GM21619 (cell line): ENCODE measurements at regions not wholly inside any gene's neighbourhood (a gene's known extent, or its start where the extent isn't known, plus 50 kb on each side); places are given as distances from the start of the nearest gene placed in this dataset.
"Not testable (repeated sequence)": the region's sequence is repeated elsewhere in the genome, so short reads cannot be mapped to it uniquely, and the experiment has no call there.

ENCODE experiments used
- ATAC-seq: cut with Tn5 transposase; IDR thresholded peaks from one replicate; pipeline ENCODE4 v1.9.1; 2021; ENCODE audit not compliant: unreplicated experiment

DNA sequence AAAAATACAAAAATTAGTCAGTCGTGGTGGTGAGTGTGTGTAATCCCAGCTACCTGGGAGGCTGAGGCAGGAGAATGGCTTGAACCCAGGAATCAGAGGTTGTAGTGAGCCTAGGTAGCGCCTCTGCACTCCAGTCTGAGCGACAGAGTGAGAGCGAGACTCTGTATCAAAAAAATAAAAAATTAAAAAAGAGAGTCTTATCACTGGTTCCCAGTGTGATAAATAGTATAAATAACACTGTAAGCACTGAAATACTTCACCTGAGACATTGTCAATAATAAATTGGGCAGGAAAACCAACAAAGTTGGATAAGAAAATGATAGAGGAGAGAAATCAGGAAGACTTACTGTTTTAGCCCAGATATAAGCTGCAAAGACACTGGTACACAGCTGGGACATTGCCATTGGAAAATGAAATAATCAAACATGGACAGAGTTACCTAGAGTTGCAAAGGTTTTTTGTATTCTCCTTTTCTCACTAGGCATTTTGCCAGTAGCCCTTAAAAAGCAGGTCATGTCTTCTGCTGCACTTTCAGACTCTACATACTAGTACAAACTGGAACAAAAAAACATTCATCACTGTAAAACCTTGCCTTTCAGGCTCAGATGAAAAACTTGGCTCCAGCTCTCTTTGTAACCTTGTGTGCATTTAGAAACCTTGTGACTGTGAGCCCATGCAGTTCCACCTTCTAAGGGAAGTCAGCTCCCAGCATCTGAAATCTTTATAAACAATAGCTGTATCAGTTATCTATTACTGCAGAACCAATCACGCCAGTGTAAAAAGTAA is 55.0 kb upstream of the PPP1R2C start:
- ATAC-seq: no peak

- not testable (repeated sequence) for ATAC-seq
Measured at GRCh38 chrX:42833550-42833940, 55.6 kb upstream of the PPP1R2C start.

GRCh38 chrX:42837101-42837726 is 59.3 kb upstream of the PPP1R2C start:
- ATAC-seq: no peak

GRCh38 chrX:42837747-42838146 is 59.8 kb upstream of the PPP1R2C start:
- no peak for ATAC-seq

DNA sequence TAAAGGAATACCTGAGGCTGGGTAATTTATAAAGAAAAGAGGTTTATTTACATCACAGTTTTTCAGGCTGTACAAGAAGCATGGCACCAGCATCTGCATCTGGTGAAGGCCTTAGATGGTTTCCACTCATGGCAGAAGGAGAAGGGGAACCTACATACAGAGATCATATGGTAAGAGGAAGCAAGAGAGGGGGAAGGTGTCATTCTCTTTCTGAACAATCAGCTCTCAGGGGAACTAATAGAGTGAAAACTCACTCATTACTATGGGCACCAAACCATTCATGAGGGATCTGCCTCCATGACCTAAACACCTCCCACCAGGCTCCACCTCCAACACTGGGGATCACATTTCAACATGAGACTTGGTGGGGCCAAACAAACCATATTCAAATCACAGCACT is 61.7 kb upstream of the PPP1R2C start:
- ATAC-seq: no peak

GRCh38 chrX:42846741-42847140 is 68.8 kb upstream of the PPP1R2C start:
- no peak for ATAC-seq

DNA sequence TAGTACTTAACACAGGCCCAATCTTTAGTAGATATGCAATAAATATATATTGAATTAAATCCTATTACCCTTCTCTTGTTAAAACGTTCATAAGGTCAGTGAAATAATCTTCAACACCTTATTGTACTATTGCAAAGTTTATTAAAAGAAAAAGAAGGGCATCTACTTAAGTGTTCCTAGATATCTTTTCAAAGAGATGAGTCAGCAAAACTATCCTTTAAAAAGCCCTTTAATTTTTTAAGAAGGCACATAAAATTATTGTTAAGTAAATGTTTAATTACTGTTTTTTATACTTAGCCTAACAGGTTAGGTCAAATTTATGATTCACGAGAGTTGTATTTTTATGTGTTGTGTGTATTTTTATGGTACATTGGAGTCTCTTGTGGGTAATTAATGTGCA is 77.3 kb upstream of the PPP1R2C start:
- ATAC-seq: no peak

DNA sequence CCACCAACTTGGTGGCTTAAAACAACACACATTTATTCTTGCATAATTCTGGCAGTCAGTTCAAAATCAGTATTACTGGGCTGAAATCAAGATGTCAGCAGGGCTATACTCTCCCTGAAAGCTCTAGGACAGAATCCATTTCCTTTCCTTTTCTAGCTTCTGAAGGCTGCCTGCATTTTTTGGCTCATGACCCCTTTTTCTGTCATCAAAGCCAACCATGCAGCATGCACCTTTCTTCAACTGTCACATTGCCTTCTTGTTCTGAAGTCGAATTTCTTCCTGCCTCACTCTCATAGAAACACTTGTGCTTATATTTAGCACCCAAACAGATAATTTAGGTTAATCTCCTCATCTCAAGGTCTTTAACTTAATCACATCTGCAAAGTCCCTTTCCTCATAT is 79.8 kb upstream of the PPP1R2C start:
- no peak for ATAC-seq

DNA sequence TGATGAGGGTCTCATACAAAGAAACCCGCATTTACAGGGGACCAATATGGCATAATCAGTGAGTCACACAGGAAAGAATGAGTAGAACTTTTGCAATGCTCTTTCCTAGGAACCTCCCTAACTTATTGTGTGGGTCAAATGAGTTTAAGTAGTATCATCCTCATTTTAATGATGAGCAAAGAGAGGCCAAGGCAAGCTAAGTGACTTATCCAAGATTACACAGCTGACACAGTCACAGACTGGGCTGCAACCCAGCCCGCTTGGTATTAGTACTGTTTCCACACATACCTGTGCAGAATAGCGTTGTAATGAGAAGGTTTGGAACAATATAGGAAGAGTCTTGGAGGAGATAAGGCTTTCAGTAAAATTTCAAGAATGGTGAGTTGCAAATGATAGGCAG is 91.0 kb upstream of the PPP1R2C start:
- ATAC-seq: no peak

DNA sequence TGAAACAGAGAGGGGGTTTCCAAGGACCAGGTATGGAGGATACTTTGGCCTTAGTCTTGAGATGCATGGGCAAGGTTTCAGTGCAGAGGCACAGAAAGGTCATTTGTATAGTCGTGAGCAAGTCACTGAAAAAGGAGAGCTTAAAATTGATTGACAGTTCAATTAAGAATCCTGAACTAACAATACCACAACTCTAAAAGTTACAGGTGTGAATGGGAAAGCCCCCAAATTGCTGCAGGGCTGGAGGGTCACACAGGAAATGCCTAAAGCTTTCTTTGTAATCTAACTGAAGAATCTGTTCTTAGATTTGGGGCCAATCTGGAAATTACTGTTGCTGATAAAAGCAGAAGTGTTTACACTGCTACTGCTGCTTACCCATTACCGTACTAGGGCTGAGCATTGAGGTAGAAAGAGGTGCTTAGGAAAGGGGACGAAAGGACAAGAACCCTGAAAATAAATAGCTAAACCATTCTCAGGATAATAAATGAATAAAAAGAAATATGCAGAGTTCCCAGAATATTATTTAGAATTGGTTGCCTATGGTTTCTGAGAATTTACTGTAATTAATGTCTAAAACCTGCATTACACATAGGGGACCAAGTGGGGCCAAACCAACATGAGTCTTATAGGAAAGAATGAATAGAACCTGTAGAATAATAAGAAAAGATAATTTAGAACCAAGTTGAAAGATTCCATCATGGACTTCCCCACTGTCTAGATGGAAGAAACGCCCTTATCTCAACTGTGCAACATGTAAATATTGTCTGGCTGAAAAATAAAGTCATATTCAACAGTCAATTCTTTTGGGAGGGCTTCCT is 91.9 kb upstream of the PPP1R2C start:
- peak; percentile 90 for ATAC-seq

DNA sequence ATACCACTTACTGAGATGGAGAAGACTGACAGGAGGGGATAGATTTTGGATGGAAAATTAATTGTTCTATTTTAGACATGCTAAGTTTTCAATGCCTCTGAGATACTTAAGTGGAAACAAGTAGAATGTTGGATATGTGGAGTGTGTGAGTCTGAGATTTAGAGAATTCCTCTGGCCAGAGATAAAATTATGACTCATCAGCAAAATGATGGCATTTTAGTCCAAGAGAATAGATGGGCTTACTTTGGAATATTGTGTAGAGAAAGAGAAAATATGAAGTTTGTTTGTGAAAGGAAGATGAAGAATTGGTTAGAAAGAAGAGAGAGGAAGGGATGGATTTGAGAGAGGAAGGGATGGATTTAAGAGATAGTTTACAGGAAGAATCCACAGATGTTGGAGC is 108.6 kb upstream of the PPP1R2C start:
- ATAC-seq: no peak

GRCh38 chrX:42900947-42901346 is 123.0 kb upstream of the PPP1R2C start:
- no peak for ATAC-seq

DNA sequence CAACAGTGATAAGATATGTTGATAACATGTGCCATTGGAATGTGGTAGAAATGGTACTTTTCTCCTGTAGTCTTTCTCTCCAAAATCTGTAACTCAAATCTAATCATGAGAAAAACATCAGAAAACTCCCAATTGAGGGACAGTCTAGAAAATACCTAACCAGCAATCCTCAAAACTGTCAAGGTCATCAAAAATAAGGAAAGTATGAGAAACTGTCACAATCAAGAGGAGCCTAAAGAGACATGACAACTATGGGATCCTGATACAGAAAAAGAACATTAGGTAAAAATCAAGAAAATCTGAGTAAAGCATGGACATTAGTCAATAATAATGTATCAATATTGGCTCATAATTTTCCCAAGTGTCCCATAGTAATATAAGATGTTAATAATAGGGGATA is 124.5 kb upstream of the PPP1R2C start:
- ATAC-seq: no peak

GRCh38 chrX:42920752-42921151 is 142.8 kb upstream of the PPP1R2C start:
- ATAC-seq: no peak

GRCh38 chrX:42930071-42930470 is 152.1 kb upstream of the PPP1R2C start:
- ATAC-seq: no peak

DNA sequence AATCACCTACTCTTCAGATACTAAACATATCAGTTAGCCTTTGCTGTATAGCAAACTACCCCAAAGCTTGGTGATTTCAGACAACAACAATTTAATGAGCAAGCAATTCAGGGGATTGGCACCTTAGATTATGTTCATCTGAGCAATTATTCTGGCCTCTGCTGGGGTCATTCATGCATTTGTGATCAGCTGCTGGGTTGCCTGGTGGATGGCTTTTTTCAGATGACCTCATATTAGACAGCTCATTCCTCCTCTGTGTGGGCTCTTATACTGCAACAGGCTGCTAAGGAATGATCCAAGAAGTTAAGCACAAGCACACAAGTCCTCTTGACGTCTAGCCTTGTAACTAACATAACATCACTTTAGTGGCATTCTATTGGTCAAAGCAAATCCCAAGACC is 153.0 kb upstream of the PPP1R2C start:
- no peak for ATAC-seq

DNA sequence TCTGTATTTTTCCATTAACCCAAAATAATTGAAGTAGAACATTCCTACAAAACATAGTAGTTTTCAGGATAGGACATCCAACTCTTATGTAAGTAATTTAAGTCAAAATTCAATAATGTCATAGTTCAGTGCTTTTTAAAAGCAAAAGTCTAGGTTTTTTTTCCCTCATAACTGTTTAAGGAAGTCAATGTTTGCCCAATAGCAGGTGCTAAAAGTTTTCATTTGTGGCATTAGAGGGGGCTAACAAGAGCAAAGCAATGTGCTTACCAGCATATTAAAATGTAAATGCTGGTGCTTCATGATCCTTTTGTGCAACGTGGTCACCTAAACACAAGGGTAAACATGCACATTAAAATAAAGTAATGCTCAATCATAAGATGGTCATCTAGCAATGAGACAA is 155.2 kb upstream of the PPP1R2C start:
- ATAC-seq: no peak

DNA sequence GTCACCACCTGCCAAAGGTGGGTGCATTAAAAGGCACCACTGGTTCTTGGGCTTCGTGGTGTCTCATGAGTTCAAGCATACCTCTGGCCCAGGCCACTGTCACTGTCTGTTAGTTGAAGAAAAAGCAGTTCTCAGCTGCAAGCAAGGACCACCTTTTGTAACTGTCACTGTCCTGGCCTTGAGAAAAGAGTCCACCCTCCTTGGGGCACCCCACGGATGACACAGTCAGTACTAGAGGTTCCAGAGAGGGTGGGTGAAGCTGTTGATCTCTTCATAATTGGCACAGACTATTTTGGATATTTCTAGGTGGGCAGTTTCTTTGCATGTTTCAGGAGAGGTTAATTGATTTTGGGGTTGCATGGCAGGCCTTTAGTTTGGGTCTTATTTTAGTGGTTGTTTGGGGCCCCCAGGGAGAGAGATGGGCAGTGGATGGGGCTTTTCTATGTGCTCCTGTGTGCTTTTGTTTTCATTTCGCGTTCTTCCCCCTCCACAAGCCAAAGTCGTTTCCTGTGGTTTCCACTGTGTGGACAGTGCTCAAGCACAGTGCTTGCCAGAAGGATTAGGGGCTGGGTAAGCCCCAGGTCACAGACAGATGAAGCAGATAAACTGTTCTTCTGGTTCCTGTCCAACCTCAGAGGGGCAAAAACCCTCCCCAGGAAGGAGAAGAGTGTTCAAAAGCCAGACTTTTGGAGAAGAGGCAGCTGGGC is 156.2 kb upstream of the PPP1R2C start:
- ATAC-seq: peak; percentile 94

DNA sequence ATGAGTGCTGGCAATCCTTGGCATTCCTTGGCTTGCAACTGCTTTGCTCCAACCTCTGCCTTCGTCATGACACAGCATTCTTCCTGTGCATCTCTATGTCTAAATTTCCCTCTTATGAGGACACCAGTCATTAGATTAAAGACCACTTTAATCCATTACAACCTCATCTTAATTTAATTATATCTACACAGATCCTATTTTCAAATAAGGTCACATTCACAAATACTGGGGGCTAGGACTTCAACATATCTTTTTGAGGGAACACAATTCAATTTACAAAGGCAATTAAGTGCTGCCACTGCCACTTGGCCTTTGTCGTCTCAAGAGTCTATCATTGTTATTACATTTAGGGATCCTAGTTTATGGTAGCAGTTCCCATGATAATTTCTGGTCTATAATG is 163.7 kb upstream of the PPP1R2C start:
- ATAC-seq: no peak

DNA sequence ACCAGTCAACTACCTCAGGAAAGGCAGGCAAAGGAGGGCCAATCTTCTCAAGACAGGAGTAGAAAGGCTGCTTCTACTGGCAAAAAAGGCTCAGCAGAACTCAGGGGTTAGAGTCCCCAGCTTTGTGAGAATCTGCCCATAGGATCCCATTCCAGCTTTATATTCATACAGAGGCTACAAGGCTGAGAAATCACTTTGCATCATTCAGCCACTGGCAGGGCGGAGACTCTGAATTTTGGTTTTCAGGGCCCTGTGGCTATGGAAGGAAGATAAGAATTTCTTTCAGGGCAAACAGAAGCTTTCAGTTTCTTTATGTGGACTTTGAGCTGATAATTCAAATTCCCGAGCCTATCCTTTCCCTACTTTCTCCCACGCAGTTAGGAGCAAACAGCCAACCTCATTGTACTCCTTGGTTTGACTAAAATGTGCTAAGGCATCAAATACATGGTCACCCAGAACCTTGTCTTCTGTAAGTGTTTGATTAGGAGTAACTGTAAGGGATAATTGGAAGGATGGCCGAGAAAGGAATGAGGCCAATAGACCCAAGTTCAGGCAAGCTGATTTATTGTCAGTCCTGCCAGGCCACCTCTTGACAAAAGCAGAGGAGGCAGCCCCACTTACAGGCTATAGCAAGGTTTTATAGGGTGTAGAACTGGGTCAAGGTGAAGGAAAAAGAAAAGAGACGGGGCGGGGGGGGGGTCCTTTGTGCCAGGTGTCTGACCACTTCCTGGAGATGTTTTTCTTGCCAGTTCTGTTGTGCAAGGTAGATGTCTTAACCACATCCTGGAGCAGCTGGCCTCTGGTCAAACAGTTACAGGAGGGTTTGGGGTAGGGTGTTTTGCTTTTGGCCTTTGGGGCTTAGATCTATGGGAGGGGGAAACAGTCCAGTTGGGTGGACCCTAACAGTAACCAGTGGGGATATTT is 165.3 kb upstream of the PPP1R2C start:
- peak; percentile 78 for ATAC-seq
